HCT116 (cell line): ENCODE measurements at regions not wholly inside any gene's neighbourhood (a gene's known extent, or its start where the extent isn't known, plus 50 kb on each side); places are given as distances from the start of the nearest gene placed in this dataset.
"Not testable (repeated sequence)": the region's sequence is repeated elsewhere in the genome, so short reads cannot be mapped to it uniquely, and the experiment has no call there.

Source experiments
- ATAC-seq: fragments of 200-7000 bp; cut with Tn5 transposase; 2 replicates; pipeline ENCODE4 v1.9.1; 2020; ENCODE audit warnings: mild to moderate bottlenecking, moderate library complexity
- BruUV-seq: library from RNA; stranded (reverse); fragments of 400-500 nt; replicated peaks from 2 replicates; lab custom pipeline; 2021; lab: Mats Ljungman, UMichigan
- CTCF ChIA-PET: fragments of 300-600 bp; sonication (Branson Sonifier 250); formaldehyde crosslinking; loops from one replicate; lab custom pipeline; 2021; ENCODE audit warnings: antibody characterized with exemption; lab: Charles Lee
- POLR2A ChIA-PET: fragments of 300-600, 350-600 bp; sonication (Branson Sonifier 250); formaldehyde crosslinking; loops from one replicate; lab custom pipeline; 2021; ENCODE audit warnings: antibody characterized with exemption; lab: Charles Lee
- RAD21 ChIA-PET, 2 experiments: fragments of 300-600 bp; sonication (Branson Sonifier 250); formaldehyde crosslinking; loops; one replicate each; lab custom pipeline; 2023; ENCODE audit warnings: low total read pairs in 2 of 2; ENCODE audit not compliant: uncharacterized antibody in 2 of 2, unreplicated experiment in 2 of 2, low non-redundant PET in 1 of 2; lab: Charles Lee
- DNase-seq: peaks from one replicate; pipeline ENCODE4 v3.0.0-alpha.2; 2010; ENCODE audit warnings: low read depth, low spot score
- H2AFZ ChIP-seq: fragments of 200-600 bp; shearing (Covaris generic), sonication (generic); 2 replicates; pipeline ENCODE4 v1.6.1; 2017; ENCODE audit warnings: low read depth, mixed run types, mixed read lengths, antibody characterized with exemption, low read length; ENCODE audit not compliant: poor library complexity, severe bottlenecking
- H3K27ac ChIP-seq: 2 replicates; pipeline ENCODE4 v1.5.1; 2012; ENCODE audit warnings: low read depth, low read length
- H3K27me3 ChIP-seq: fragments of 200-600 bp; sonication (generic); 2 replicates; pipeline ENCODE4 v1.6.1; 2016; ENCODE audit warnings: mixed run types, low read length, mixed read lengths; ENCODE audit not compliant: insufficient read depth
- H3K36me3 ChIP-seq, 2 experiments: fragments of 200-500 bp in 1 of 2; fragments of 200-600 bp in 1 of 2; sonication (Bioruptor generic) in 1 of 2; sonication (generic) in 1 of 2; 2 replicates each; pipeline versions ENCODE4 v1.5.1 to v1.6.1; 2014 to 2016; ENCODE audit warnings: low read length in 2 of 2, inconsistent platforms in 1 of 2, mixed read lengths in 1 of 2, mixed run types in 1 of 2; ENCODE audit not compliant: insufficient read depth in 2 of 2, control insufficient read depth in 1 of 2
- H3K4me1 ChIP-seq, 2 experiments: fragments of 200-600 bp in 1 of 2; sonication (generic) in 1 of 2; 2 replicates each; pipeline versions ENCODE4 v1.5.1 to v1.6.1; 2012 to 2017; ENCODE audit warnings: low read length in 2 of 2, inconsistent platforms in 1 of 2, mild to moderate bottlenecking in 1 of 2, mixed read lengths in 1 of 2, mixed run types in 1 of 2, moderate library complexity in 1 of 2; ENCODE audit not compliant: insufficient read depth in 2 of 2, control insufficient read depth in 1 of 2
- H3K4me2 ChIP-seq: fragments of 200-600 bp; sonication (generic); 2 replicates; pipeline ENCODE4 v1.6.1; 2017; ENCODE audit warnings: mixed run types, low read length, mixed read lengths
- H3K4me3 ChIP-seq, 2 experiments: fragments of 200-600 bp in 1 of 2; sonication (generic) in 1 of 2; replicated peaks in 1 of 2; 2 replicates each; pipeline ENCODE4 v1.5.1; 2011 to 2016; ENCODE audit warnings: low read length in 2 of 2, control low read depth in 1 of 2, low read depth in 1 of 2, mild to moderate bottlenecking in 1 of 2, mixed read lengths in 1 of 2, mixed run types in 1 of 2
- H3K79me2 ChIP-seq: fragments of 200-600 bp; sonication (generic); 2 replicates; pipeline ENCODE4 v1.6.1; 2017; ENCODE audit warnings: mild to moderate bottlenecking, mixed run types, low read length, moderate library complexity, mixed read lengths; ENCODE audit not compliant: insufficient read depth
- H3K9ac ChIP-seq: fragments of 200-600 bp; sonication (generic); 2 replicates; pipeline ENCODE4 v1.6.1; 2016; ENCODE audit warnings: low read length, mixed read lengths
- H3K9me2 ChIP-seq: fragments of 200-600 bp; sonication (generic), shearing (Covaris generic); 2 replicates; pipeline ENCODE4 v1.6.1; 2017; ENCODE audit warnings: mixed run types, mild to moderate bottlenecking, moderate library complexity; ENCODE audit not compliant: insufficient read depth
- H3K9me3 ChIP-seq, 2 experiments: fragments of 200-500 bp in 1 of 2; fragments of 200-600 bp in 1 of 2; sonication (Bioruptor generic) in 1 of 2; sonication (generic) in 1 of 2; 2 replicates each; pipeline ENCODE4 v1.6.1; 2014 to 2017; ENCODE audit warnings: low read length in 2 of 2, mixed read lengths in 2 of 2, inconsistent platforms in 1 of 2, low read depth in 1 of 2, mild to moderate bottlenecking in 1 of 2, mixed run types in 1 of 2, moderate library complexity in 1 of 2; ENCODE audit not compliant: control insufficient read depth in 1 of 2, insufficient read depth in 1 of 2
- H4K20me1 ChIP-seq: fragments of 200-600 bp; sonication (generic), shearing (Covaris generic); 2 replicates; pipeline ENCODE4 v1.6.1; 2017; ENCODE audit warnings: mixed run types, mild to moderate bottlenecking, moderate library complexity; ENCODE audit not compliant: insufficient read depth
- POLR2AphosphoS5 ChIP-seq: IDR thresholded peaks from 2 replicates; pipeline ENCODE4 v1.6.1; 2011; ENCODE audit warnings: mild to moderate bottlenecking, low read depth, low read length, moderate library complexity
- intact Hi-C: fragments of 100-400 bp; cut with micrococcal nuclease; formaldehyde crosslinking; loops from 2 replicates; pipeline ENCODE4 v1.10.0; 2022
- TF ChIP-seq, protein P1 (sequence below): IDR thresholded peaks from 2 replicates; pipeline ENCODE4 v1.6.1; 2011; ENCODE audit warnings: mild to moderate bottlenecking, low read length, moderate library complexity; ENCODE audit not compliant: insufficient replicate concordance; ENCODE audit errors: extremely low read depth

DNA sequence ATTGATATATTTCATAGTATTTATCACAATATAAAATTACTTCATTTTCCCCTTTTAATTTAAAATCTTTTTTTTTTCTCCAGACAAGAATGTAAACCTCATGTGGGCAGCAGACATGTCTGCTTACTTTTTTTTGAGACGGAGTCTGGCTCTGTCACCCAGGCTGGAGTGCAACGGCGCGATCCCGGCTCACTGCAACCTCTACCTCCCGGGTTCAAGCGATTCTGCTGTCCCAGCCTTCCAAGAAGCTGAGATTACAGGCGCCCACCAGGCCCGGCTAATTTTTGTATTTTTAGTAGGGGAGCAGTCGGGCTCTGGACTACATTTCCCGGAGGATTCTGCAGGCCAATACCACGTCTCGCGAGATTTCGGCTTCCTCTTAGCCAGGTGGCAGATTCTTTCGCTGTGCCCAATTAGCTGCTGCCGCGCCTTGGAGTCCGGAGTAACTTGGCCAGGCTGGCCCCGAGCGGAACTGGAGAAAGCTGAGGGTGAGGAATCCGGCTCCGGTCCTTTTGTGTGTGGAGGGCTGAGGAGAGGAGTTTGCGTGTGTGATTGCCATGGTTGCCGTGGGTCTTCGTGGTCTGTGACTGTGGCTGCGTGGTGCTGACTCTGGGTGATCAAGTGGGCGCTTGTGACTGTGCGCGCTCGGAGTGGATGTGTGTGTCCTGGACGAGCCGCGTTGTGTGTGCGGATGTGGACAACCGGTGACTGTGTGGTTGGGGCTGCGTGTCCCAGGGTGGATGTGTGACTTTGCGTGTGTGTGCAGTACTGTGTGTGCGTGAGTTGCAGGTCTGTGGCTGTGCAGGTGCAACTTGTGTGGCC lies 313.0 kb upstream of the ZNF337 start:
- H3K79me2 ChIP-seq, H3K36me3 ChIP-seq, intact Hi-C loops, H3K4me1 ChIP-seq, POLR2A ChIA-PET, H3K27me3 ChIP-seq, RAD21 ChIA-PET, ATAC-seq, CTCF ChIA-PET, H3K9me3 ChIP-seq, H4K20me1 ChIP-seq, H3K9me2 ChIP-seq, H2AFZ ChIP-seq: not testable (repeated sequence)
- Histone ChIP-seq H3K27ac (peak overlapping the region; percentile 42), H3K4me2 (peak overlapping the region; percentile 74), H3K9ac (peak overlapping the region; percentile 55), H3K4me3 (peak overlapping the region; percentile 52 to 59)
- BruUV-seq = TSS peak; percentile 91
- TF ChIP-seq POLR2AphosphoS5 = peak; percentile 19; the same call in 1 of the 2 replicates
- TF ChIP-seq, protein P1, sequence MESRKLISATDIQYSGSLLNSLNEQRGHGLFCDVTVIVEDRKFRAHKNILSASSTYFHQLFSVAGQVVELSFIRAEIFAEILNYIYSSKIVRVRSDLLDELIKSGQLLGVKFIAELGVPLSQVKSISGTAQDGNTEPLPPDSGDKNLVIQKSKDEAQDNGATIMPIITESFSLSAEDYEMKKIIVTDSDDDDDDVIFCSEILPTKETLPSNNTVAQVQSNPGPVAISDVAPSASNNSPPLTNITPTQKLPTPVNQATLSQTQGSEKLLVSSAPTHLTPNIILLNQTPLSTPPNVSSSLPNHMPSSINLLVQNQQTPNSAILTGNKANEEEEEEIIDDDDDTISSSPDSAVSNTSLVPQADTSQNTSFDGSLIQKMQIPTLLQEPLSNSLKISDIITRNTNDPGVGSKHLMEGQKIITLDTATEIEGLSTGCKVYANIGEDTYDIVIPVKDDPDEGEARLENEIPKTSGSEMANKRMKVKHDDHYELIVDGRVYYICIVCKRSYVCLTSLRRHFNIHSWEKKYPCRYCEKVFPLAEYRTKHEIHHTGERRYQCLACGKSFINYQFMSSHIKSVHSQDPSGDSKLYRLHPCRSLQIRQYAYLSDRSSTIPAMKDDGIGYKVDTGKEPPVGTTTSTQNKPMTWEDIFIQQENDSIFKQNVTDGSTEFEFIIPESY = peak; percentile 84
- DNase-seq = peak; percentile 73

DNA sequence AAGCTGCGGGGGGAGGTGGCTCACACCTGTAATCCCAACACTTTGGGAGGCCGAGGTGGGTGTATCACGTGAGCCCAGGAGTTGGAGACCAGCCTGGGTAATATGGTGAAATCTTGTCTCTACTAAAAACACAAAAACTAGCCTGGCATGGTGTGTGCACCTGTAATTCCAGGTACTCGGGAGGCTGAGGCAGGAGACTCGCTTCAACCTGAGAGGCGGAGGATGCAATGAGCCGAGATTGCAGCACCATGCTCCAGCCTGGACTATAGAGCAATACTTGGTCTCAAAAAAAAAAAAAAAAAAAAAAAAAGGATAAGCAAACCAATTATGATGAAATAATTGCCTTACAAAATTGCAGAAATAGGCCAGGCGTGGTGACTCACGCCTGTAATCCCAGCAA lies 311.4 kb upstream of the ZNF337 start:
- H3K36me3 ChIP-seq, BruUV-seq, POLR2A ChIA-PET, H3K27me3 ChIP-seq, H4K20me1 ChIP-seq, H3K4me3 ChIP-seq, H3K27ac ChIP-seq, H3K9me3 ChIP-seq, H3K9ac ChIP-seq, H3K4me2 ChIP-seq, H3K4me1 ChIP-seq, ATAC-seq, CTCF ChIA-PET, intact Hi-C loops, DNase-seq, H3K9me2 ChIP-seq, H2AFZ ChIP-seq, H3K79me2 ChIP-seq: not testable (repeated sequence)
- RAD21 ChIA-PET = interaction anchor here in 1 of 2 experiments (0.6 kb wide), 1 partner anchor 580 kb away, joined by 4 read pairs; no protein-coding TSS in a partner anchor

DNA sequence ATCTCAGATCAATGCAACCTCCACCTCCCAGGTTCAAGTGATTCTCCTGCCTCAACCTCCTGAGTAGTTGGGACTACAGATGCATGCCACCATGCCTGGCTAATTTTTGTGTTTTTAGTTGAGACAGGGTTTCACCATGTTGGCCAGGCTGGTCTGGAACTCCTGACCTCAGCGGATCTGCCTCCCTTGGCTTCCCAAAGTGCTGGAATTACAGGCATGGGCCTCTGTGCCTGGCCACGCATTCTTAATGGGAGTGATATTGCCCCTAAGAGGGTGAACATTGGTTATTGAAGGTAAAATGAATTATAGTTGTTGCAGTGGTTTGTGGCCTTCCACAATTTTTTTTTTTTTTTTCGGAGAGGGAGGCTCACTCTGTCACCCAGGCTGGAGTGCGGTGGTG lies 309.5 kb upstream of the ZNF337 start:
- DNase-seq, H3K27ac ChIP-seq, H3K79me2 ChIP-seq, intact Hi-C loops, H4K20me1 ChIP-seq, RAD21 ChIA-PET, H3K9me3 ChIP-seq, CTCF ChIA-PET, H3K36me3 ChIP-seq, H3K4me1 ChIP-seq, H2AFZ ChIP-seq, H3K4me2 ChIP-seq, H3K9ac ChIP-seq, H3K9me2 ChIP-seq, H3K27me3 ChIP-seq, POLR2A ChIA-PET, BruUV-seq, H3K4me3 ChIP-seq, ATAC-seq: not testable (repeated sequence)

DNA sequence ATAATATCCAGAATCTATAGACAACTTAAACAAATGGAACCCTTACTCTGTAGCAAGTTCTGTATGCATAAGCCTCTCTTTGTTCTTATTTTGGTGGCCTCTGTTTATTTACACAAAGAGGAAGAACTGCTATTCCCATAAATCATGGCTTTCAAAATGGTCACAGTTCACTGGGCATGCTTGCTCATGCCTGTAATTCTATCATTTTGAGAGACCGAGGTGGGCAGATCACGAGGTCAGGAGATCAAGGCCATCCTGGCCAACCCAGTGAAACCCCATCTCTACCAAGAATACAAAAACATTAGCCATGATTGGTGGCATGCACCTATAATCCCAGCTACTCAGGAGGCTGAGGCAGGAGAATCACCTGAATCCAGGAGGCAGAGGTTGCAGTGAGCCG lies 307.3 kb upstream of the ZNF337 start:
- H3K9me2 ChIP-seq, H3K27ac ChIP-seq, ATAC-seq, H3K27me3 ChIP-seq, H4K20me1 ChIP-seq, RAD21 ChIA-PET, H3K79me2 ChIP-seq, intact Hi-C loops, H3K4me2 ChIP-seq, H3K36me3 ChIP-seq, H3K9me3 ChIP-seq, H2AFZ ChIP-seq, H3K4me3 ChIP-seq, H3K9ac ChIP-seq, DNase-seq, CTCF ChIA-PET, BruUV-seq, POLR2A ChIA-PET, H3K4me1 ChIP-seq: not testable (repeated sequence)
